ENCODE measurements at regions not wholly inside any gene's neighbourhood (a gene's known extent, or its start where the extent isn't known, plus 50 kb on each side); places are given as distances from the start of the nearest gene placed in this dataset.
"Not testable (repeated sequence)": the region's sequence is repeated elsewhere in the genome, so short reads cannot be mapped to it uniquely, and the experiment has no call there.

DNA sequence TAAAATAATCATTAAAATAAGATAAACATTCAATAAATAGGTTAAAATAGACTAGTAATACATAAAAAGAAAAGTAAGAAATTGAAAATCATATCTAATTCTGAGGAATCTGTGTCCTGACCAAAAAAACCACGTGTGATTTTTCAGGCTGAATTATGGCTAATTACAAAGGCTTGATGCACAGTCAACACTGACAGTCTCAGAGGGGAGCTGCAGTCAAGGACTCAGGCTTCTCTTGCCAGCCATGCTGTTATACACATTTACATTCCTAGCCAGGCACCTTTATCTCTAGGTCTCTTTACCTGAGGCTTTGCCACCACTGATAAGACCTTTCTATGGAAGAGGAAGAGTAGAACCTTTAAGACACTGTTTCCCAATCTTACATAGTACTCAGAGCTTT is 1737.7 kb upstream of the PCDH10 start:
- no peak for DNase-seq

DNA sequence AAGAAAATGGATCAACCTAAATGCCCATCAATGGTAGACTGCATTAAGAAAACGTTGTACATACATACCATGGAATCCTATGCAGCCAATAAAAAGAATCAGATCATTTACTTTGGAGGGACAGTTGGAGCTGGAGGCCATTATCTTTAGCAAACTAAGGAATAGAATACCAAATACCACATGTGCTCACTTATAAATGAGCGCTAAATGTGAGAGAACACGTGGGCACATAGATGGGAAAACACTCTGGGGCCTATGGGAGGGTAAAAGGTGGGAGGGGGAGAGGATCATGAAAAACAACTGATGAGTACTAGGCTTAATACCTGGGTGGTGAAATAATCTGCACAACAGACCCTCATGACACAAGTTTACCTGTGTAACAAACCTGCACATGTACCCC is 1729.9 kb upstream of the PCDH10 start:
- no peak for DNase-seq

DNA sequence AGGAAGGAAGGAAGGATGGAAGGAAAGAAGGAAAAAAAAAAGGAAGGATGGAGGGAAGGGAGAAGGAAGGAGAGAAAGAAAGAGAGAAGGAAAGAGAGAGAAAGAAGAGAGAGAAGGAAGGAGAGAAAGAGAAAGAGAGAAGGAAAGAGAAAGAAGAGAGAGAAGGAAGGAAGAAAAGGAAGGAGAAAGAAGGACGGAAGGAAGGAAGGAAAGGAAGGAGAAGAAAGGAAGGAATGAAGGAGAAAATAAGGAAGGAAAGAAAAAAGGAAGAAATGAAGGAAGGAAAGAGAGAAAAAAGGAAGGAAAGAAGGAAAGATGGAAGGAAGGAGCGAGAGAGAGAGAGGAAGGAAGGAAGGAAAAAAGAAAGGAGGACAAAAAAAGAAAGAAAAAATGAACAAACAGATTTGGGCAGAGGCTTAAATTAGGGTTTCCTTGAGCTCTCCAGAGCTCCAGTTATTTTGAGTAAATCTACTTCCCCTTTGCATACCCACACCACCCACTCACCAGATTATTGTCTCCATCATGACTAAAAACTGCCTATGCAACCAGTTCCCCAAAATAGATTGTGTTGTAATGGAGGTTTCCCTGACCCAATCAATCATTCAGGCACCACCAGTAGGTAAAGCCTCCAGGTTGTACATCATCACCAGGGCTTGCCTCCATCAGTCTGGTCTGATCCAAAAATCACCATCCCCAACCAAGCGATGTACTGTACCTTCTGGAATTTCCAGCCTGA is 1722.9 kb upstream of the PCDH10 start:
- no peak for DNase-seq

- no peak for DNase-seq
Observed at GRCh38 chr4:131427000-131427399, 1722.1 kb upstream of the PCDH10 start.

DNA sequence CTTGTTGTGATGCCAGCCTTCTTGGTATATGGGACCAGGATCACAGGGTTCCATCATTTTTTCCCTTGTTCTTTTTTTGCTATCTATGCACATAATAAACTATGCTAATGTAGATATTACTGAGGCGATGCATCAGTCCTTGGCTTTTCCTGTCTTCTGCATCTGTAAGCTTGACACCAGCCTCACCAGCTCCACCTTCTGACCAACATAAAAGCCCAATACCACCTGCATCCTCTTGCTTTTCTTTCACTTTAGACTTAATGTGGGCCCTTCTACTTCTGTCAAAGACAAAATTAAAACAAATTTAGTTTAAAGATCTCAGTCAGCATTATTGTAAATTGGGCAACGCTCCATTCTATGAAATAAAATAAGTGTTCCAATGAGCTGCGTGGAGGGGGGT is 1718.8 kb upstream of the PCDH10 start:
- no peak for DNase-seq

GRCh38 chr4:131441004-131441688 is 1707.9 kb upstream of the PCDH10 start:
- no peak for DNase-seq

- no peak for DNase-seq
Observed at GRCh38 chr4:131447883-131448282, 1701.2 kb upstream of the PCDH10 start.

- no peak for DNase-seq
Observed at GRCh38 chr4:131450572-131451209, 1698.4 kb upstream of the PCDH10 start.

DNA sequence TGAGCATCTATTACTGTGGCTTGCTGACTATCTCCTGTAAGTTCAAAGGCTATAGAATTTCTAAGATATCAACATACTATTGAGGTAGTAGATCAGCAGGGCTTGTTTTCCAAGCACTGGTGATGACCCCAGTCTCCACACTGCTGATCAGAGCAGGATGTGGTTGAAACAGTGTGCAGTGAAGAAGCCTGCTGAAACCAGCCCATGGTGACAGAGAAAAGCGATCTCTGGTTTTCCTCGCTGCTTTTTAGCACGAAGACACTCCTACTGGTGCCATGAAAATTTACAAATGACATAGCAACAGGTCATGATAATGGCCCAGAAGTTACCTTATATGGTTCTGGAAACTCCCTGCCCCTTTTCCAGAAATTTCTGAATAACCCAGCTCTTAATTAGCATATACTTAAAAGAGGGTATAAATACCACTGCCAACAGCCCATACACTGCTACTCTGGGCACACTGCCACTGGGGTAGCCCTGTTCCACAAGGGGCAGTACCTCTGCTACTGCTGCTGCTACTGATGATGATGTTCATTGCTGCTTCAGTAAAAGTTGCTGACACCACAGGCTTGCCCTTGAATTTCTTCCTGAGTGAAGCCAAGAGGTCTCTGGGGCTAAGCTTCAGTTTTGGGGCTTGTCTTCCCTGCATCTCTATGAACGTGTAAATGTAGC is 1689.5 kb upstream of the PCDH10 start:
- DNase-seq: no peak

DNA sequence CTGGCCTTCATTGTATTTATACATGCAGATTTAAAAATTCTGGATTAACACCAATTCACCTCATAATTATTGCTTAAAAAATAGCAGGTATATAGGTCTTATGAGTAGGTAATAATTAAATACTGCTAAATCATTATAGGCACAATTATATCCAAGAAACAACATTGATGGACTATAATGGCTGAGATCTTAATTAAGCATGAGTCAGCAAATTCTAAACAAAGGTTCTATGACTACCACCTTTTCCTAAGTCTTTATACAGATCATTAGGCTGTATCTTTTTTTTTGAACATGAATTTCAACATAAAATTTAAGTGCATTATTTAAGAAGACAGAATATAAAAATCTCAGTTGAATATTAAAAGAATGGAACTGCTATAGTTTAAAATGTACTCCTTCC is 1678.7 kb upstream of the PCDH10 start:
- no peak for DNase-seq

GRCh38 chr4:131488772-131489171 is 1660.3 kb upstream of the PCDH10 start:
- no peak for DNase-seq

DNA sequence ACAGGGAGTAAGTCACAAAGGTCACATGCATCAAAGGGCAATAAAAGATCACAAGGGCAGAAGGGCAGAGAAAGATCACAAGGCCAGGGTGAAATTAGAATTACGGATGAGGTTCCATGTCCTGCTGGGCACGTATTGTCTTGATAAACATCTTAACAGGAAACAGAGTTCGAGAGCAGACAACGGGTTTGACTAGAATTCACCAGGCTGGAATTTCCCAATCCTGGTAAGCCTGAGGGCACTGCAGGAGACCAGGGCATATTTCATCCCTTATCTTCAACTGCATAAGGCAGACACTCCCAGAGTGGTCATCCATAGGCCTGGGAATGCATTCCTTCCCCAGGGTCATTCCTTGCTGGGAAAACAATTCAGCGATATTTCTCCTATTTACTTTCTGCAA is 1652.9 kb upstream of the PCDH10 start:
- DNase-seq: not testable (repeated sequence)

GRCh38 chr4:131499141-131499873 is 1649.8 kb upstream of the PCDH10 start:
- no peak for DNase-seq

- DNase-seq: no peak
Observed at GRCh38 chr4:131509521-131509920, 1639.6 kb upstream of the PCDH10 start.

DNA sequence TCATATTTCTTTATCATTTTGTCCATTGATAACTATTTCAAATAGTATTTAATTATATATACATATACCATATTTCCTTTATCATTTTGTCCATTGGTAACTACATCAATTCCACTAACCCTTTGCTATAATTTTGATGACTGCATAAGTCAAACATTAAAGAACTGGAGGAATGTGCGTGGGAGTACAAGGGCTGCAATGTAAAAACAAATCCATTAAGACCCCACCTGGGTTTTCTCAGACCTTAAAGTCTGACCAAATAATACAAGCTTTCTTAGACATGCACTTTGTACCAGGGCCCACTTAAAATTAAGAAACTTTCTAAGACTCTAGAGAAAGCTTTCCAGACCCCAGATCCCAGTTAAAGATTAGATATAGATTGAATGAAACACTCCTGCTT is 1622.4 kb upstream of the PCDH10 start:
- no peak for DNase-seq

DNA sequence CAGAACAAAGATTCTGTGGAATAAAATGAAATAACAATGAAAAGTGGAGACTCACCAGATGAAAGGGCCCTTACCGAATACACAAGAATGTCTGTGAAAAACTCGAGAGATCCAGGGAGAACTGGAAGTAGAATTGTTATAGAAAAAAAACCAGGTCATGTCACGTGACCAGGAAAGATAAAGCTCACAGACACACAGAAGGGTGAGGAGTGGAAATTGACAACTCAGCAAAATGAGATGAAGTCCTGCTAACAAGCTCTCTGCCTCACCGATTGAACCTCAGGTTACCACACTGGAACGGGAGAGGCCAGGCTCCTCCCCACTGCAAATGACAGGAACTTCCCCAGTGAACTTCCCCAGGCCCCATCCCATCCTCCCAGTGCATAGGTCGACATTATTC is 1618.0 kb upstream of the PCDH10 start:
- DNase-seq: no peak

GRCh38 chr4:131534944-131535645 is 1614.0 kb upstream of the PCDH10 start:
- DNase-seq: no peak

DNA sequence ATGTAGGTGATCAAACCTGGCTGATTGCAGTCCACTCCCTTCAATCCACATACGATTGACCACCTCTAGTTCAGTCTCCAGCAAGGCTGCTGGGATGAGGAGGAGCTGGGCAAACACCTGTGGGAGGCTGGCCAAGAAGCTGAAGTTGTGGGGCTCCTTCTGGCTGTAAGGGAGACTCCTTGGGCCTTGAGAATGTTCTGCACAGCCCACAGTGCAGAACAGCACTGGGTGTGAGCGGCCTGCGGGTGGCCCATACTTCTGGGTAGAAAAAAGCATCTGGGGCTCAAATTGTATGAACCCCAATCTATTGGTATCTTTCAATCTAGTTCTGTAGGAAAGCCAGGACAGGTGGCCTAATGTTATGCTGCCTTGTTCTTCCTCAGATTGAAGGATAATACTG is 1608.8 kb upstream of the PCDH10 start:
- no peak for DNase-seq

GRCh38 chr4:131547506-131547981 is 1601.5 kb upstream of the PCDH10 start:
- no peak for DNase-seq

- no peak for DNase-seq
Observed at GRCh38 chr4:131551306-131551705, 1597.8 kb upstream of the PCDH10 start.

GRCh38 chr4:131566026-131566425 is 1583.1 kb upstream of the PCDH10 start:
- DNase-seq: no peak

DNA sequence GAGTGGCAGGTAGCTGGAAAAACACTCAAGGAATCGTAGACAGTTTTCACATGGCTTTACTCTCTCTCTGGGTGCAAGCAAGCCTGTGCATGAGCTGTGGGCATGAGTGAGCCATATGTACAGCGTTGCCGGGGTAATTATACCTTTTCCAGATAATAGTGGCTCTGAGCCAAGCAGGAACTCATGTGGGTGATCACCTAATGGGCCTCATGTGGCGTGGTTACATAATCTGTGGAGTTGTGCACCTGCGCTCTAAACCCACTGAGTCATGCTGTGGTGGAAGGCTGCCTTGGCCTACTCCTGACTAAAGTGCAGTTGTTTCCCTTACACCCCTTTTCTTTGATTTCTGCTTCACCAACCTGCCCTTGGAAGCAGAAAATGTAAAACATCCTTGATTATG is 1564.5 kb upstream of the PCDH10 start:
- DNase-seq: no peak
